Neural cell (in vitro differentiated cells): ENCODE measurements at regions not wholly inside any gene's neighbourhood (a gene's known extent, or its start where the extent isn't known, plus 50 kb on each side); places are given as distances from the start of the nearest gene placed in this dataset.

Experiments used
- H2AFZ ChIP-seq: fragments of 200-600, 300-800 bp; sonication (generic), shearing (Covaris generic); 2 replicates; pipeline ENCODE4 v1.6.0; 2014; ENCODE audit warnings: low read depth, mild to moderate bottlenecking, antibody characterized with exemption, low read length, moderate library complexity
- H3F3A ChIP-seq: fragments of 200-600 bp; shearing (Covaris generic); 2 replicates; pipeline ENCODE4 v1.6.1; 2016; ENCODE audit warnings: mild to moderate bottlenecking, moderate library complexity, mixed read lengths, antibody characterized with exemption, low read length; ENCODE audit not compliant: insufficient read depth, poor library complexity, severe bottlenecking
- H3K27ac ChIP-seq: fragments of 200-600, 300-800 bp; sonication (generic), shearing (Covaris generic); 2 replicates; pipeline ENCODE4 v1.5.1; 2014; ENCODE audit warnings: mild to moderate bottlenecking, low read length, moderate library complexity
- H3K27me3 ChIP-seq: fragments of 300-800, 200-600 bp; sonication (generic), shearing (Covaris generic); 2 replicates; pipeline ENCODE4 v1.6.0; 2014; ENCODE audit warnings: mild to moderate bottlenecking, low read depth, low read length, moderate library complexity; ENCODE audit not compliant: insufficient read depth
- H3K36me3 ChIP-seq: fragments of 300-800, 200-600 bp; sonication (generic), shearing (Covaris generic); 2 replicates; pipeline ENCODE4 v1.5.1; 2014; ENCODE audit warnings: mild to moderate bottlenecking, antibody characterized with exemption, low read length, moderate library complexity; ENCODE audit not compliant: insufficient read depth
- H3K4me2 ChIP-seq: fragments of 300-800, 200-600 bp; sonication (generic), shearing (Covaris generic); 2 replicates; pipeline ENCODE4 v1.6.0; 2014; ENCODE audit warnings: mild to moderate bottlenecking, low read length
- H3K4me3 ChIP-seq: fragments of 300-800, 200-600 bp; sonication (generic), shearing (Covaris generic); 2 replicates; pipeline ENCODE4 v1.5.1; 2014; ENCODE audit warnings: mild to moderate bottlenecking, low read length, moderate library complexity
- H3K79me2 ChIP-seq: fragments of 200-600 bp; shearing (Covaris generic); replicated peaks from 2 replicates; pipeline ENCODE4 v1.6.0; 2014; ENCODE audit warnings: mild to moderate bottlenecking, low read length, moderate library complexity; ENCODE audit not compliant: insufficient read depth
- H3K9ac ChIP-seq: fragments of 300-800, 200-600 bp; sonication (generic), shearing (Covaris generic); 2 replicates; pipeline ENCODE4 v1.6.1; 2016; ENCODE audit warnings: mild to moderate bottlenecking, low read length, mixed read lengths
- H3K9me2 ChIP-seq: fragments of 200-600 bp; shearing (Covaris generic); 2 replicates; pipeline ENCODE4 v1.6.1; 2016; ENCODE audit warnings: mild to moderate bottlenecking, low read length, mixed read lengths; ENCODE audit not compliant: insufficient read depth
- H3K9me3 ChIP-seq: fragments of 200-600, 300-800 bp; sonication (generic), shearing (Covaris generic); 2 replicates; pipeline ENCODE4 v1.6.1; 2016; ENCODE audit warnings: mild to moderate bottlenecking, mixed run types, low read length, moderate library complexity, mixed read lengths
- H4K20me1 ChIP-seq: fragments of 200-600 bp; shearing (Covaris generic); 2 replicates; pipeline ENCODE4 v1.6.1; 2016; ENCODE audit warnings: mild to moderate bottlenecking, mixed run types; ENCODE audit not compliant: insufficient read depth
- CTCF ChIP-seq: fragments of 450-650 bp; IDR thresholded peaks from 2 replicates; pipeline ENCODE4 v1.5.1; 2014; ENCODE audit warnings: antibody characterized with exemption, mild to moderate bottlenecking, moderate library complexity; ENCODE audit not compliant: poor library complexity, severe bottlenecking
- EP300 ChIP-seq: fragments of 450-650 bp; conservative IDR thresholded peaks from 2 replicates; pipeline ENCODE4 v1.6.1; 2014; ENCODE audit warnings: antibody characterized with exemption, mild to moderate bottlenecking, moderate library complexity; ENCODE audit not compliant: poor library complexity, severe bottlenecking
- EZH2 ChIP-seq: fragments of 200-600, 300-800 bp; shearing (Covaris generic), sonication (generic); IDR thresholded peaks from 2 replicates; pipeline ENCODE4 v1.6.1; 2014; ENCODE audit warnings: antibody characterized with exemption, low read length, borderline replicate concordance, mild to moderate bottlenecking; ENCODE audit not compliant: insufficient read depth, poor library complexity, severe bottlenecking
- MXI1 ChIP-seq: fragments of 450-650 bp; conservative IDR thresholded peaks from 2 replicates; pipeline ENCODE4 v1.6.1; 2014; ENCODE audit warnings: antibody characterized with exemption, mild to moderate bottlenecking; ENCODE audit not compliant: poor library complexity, severe bottlenecking
- POLR2AphosphoS5 ChIP-seq: IDR thresholded peaks from 2 replicates; pipeline ENCODE4 v1.6.1; 2012
- RAD21 ChIP-seq: fragments of 450-650 bp; conservative IDR thresholded peaks from 2 replicates; pipeline ENCODE4 v1.6.1; 2014; ENCODE audit warnings: antibody characterized with exemption, mild to moderate bottlenecking, moderate library complexity
- REST ChIP-seq: IDR thresholded peaks from 2 replicates; pipeline ENCODE4 v1.6.1; 2012; ENCODE audit warnings: borderline replicate concordance
- SMC3 ChIP-seq: fragments of 450-650 bp; conservative IDR thresholded peaks from 2 replicates; pipeline ENCODE4 v1.6.1; 2014; ENCODE audit warnings: antibody characterized with exemption, mild to moderate bottlenecking, moderate library complexity; ENCODE audit not compliant: poor library complexity
- TAF1 ChIP-seq: IDR thresholded peaks from 2 replicates; pipeline ENCODE4 v1.6.1; 2012; ENCODE audit warnings: low read depth

- Histone ChIP-seq H3K9me3 (no peaks in the 10 kb centered on the region), H3K79me2 (peaks cover 3% of the 10 kb centered on the region), H3K4me3 (no peak overlapping the region), H3K36me3 (no peaks in the 10 kb centered on the region), H3F3A (no peaks in the 10 kb centered on the region), H2AFZ (no peak overlapping the region), H3K27me3 (no peaks in the 10 kb centered on the region), H3K9ac (no peak overlapping the region), H3K27ac (no peak overlapping the region), H3K4me2 (no peak overlapping the region), H3K9me2 (no peaks in the 10 kb centered on the region), H4K20me1 (no peaks in the 10 kb centered on the region)
- TF ChIP-seq EP300 (no peak), REST (no peak), TAF1 (no peak), EZH2 (no peak)
These were observed 135.1 kb downstream of the PCDH7 start for GRCh38 chr4:30855232-30855631.

- no peaks in the 10 kb centered on the region for H3K36me3 ChIP-seq
- no peak overlapping the region for H2AFZ ChIP-seq
- H3K4me2 ChIP-seq, result no peak overlapping the region
- no peaks in the 10 kb centered on the region for H3K9me3 ChIP-seq
- no peaks in the 10 kb centered on the region for H4K20me1 ChIP-seq
- no peak overlapping the region for H3K9ac ChIP-seq
- TF ChIP-seq RAD21 (no peak), POLR2AphosphoS5 (no peak), CTCF (no peak), TAF1 (no peak), EP300 (no peak), EZH2 (no peak), MXI1 (no peak), SMC3 (no peak), REST (no peak)
- H3K27ac ChIP-seq, result no peak overlapping the region
- H3K9me2 ChIP-seq, result no peaks in the 10 kb centered on the region
- H3K27me3 ChIP-seq, result no peaks in the 10 kb centered on the region
- no peaks in the 10 kb centered on the region for H3F3A ChIP-seq
- peaks cover 6% of the 10 kb centered on the region for H3K79me2 ChIP-seq
- no peak overlapping the region for H3K4me3 ChIP-seq
These were observed 136.8 kb downstream of the PCDH7 start for GRCh38 chr4:30856795-30857564.
